ENCODE measurements at regions not wholly inside any gene's neighbourhood (a gene's known extent, or its start where the extent isn't known, plus 50 kb on each side); places are given as distances from the start of the nearest gene placed in this dataset.

DNA sequence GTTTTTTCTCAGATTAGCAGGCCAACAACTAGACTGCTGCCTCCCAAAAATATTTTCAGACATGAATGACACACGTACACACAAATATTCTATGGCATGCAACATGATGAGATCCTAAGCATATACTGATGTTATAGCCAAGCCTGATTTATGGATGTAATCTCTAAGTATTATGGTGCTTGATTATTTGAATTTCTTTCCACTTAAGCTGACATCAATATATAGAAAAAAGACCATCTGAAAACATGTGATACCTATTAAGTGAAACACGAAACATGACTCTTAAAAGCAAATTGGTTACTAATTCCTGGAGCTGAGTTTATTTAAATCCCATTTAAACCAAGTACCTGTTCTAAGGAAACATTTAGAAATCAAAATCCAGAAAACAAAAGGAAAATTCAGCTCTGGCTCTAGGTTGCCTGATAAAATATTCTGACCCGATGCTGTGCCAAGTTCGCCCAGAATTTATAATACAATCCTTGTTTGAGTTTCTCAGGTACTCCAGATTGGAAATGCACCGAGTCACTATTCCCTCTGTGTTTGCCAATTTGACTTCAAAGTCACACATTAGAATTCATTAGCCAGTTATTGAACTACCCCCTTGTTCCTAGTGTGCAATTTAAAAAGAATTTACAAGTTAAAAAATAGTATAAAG is 548.6 kb downstream of the CSNK1G3 start:
- DNase-seq (ENCODE audit: low spot score), result no peak

DNA sequence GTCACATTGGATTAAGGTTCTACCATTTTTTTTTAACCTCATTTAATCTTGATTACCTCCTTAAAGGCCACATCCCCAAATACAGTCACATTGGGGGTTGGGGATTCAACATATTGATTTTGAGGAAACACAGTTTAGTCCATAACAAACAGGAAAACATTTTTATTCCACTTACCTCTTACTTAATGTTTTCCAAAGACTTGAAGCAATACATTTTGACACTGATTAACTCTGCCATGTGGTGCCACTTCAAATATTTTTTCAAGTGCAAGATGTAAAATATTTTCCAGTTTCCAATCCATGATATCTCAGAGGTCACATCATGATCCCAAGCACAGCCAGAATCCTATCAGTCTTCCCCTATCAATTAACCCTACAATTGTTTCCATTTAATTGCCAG is 548.0 kb downstream of the CSNK1G3 start:
- DNase-seq (ENCODE audit: low spot score), result no peak

DNA sequence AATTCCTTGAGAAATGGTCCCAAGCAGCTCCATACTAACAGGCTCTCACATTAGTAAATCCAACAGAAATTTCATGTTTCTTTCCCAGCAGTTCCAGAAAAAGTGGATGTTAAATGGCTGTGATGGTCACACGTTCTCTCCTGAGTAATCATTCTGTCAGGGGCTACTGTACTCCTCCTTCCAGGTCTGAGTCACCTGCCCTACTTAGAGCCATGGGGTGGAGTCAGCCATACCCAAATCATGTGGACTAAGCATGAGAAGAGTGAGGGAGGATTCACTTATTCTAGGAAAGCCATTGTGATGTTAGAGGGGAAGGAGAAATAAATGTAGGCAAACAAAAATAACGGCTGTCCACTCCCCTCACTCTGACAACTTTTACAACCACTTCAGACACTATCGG is 547.2 kb downstream of the CSNK1G3 start:
- DNase-seq (ENCODE audit: low spot score), result no peak

DNA sequence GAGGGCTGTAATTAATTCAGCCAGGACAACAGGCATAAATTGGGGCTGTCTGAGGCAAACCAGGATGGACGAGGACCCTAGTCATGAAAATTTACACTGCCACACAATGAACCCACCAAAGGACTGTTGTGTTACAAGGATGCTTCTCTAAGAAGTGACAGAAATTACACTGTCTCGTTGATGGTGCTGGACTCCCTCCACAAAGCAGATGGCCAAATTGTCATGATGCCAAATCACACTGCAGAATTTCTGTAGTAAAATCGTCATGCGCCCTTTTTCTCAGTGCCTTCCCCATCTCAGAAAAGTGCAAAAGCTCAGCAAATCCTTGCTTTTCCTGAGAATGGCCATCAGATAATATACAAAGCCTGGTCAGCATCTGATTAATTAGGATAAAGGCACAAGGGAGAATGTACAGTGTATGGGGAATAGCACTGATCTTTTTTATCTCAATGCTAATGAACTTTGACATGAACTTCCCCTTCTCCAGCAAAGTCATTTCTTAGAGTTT is 545.8 kb downstream of the CSNK1G3 start:
- DNase-seq (ENCODE audit: low spot score), result no peak

DNA sequence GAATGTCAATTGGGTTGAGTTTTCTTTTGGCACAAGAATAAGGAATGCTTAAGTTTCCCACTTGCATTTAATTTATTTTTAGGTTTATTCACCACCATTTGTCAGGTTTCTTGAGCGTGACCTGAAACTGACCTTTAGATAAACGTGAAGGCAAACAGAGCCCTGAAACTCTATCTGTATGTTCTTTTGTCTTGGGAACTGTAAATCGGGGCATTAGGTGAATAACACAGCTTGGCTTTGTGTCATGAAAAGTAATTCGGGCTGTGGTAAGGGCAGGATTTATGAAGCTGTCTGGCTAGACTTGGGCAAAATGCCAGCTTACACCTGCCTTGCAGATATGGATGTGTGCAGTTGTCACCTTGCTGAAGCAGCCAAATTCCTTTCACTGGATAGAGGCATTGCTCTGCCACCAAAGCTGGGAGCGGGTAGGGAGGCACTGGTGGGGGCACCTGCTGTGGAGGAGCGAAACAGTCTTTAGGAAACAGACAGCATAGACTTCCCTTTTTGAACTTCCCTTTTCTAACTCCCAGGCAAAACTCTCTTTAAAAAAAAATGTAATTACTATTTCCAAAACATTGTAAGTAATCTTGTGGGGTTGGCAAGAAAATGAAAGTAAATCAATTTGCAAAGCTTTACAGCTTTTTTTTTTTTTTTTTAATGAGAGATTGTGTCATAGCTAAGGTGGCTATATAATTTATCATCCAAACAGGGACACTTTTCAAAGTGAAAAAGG is 545.2 kb downstream of the CSNK1G3 start:
- peak; percentile 58 for DNase-seq (ENCODE audit: low spot score)

DNA sequence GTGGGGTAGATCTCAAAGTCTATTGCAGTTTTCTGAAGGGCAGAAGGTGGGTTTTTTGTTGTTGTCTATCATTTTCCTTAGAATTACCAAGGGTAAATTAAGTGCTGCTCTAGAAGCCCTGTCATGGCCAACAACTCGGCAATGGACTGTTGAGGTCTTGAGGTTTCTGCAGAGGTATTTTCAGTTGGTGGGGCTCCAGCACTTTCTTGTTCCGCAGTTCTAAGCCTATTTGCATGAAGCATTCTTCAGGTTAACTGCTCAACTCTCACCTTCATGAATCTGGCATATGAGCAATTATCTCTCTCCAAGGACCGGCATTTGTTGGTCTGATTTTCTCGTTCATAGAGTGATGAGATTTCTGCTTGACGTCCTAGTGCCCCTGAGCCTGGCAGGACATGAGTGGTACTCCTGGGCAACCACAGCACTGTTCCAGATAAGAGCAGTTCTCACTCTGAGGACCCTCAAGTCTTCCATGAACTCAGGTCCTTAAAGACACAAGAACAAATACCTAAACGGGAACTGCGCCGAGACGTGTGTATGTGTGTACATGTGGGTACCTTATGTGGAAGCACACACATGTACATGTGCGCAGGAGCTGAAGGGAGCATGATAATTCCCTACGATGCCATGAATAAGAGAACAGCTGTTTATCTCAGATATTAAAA is 544.5 kb downstream of the CSNK1G3 start:
- peak; percentile 41 for DNase-seq (ENCODE audit: low spot score)

DNA sequence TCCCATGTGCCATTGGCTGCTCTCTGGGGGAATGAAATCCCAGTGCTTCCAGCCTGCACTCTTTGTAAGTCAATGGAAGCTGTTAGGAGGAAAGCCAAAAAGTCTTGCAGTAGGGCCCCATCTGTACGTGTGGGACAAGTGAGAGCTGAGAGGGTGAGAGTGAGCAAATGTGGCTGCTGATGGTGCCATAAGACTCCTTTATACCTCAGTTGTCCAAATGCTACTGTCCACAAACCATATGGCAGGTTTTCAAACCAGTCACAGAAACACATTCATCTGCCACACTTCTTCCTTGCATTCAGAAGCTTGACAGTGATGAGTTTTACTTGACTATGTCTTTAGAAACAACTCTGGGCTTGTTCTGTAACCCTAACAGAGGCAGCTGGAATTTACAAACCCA is 543.8 kb downstream of the CSNK1G3 start:
- DNase-seq (ENCODE audit: low spot score), result no peak

DNA sequence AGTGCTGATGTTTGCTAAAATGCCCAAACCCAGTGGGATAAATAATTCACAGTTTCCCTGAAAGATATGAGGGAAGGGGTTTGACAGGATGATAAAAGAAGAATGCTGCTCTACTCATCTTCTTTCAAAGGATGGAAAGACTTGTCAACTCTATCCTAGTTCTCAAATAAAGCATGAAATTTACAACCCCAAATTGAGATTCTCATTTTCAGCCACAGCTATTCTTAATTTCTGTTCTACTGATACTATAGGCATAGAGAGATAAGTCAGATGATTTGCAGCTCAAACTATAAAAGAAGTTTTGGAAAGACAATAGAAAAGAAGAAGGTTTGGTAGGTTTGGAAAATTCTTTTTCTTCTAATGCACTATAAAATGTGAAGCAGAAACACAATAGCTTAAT is 542.6 kb downstream of the CSNK1G3 start:
- no peak for DNase-seq (ENCODE audit: low spot score)

DNA sequence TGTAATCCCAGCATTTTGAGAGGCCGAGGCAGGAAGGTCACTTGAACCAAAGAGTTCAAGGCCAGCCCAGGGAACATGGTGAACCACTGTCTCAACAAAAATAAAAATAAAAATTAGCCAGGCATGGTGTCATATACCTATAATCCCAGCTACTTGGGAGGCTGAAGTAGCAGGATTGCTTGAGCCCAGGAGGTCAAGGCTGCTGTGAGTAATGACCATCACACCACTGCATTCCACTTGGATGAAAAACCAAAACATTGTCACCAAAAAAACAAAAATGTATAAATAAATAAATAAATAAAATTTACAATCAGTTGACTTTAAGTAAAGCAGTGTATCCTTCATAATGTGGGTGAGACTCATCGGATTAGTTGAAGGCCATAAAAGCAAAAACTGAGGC is 541.4 kb downstream of the CSNK1G3 start:
- no peak for DNase-seq (ENCODE audit: low spot score)

DNA sequence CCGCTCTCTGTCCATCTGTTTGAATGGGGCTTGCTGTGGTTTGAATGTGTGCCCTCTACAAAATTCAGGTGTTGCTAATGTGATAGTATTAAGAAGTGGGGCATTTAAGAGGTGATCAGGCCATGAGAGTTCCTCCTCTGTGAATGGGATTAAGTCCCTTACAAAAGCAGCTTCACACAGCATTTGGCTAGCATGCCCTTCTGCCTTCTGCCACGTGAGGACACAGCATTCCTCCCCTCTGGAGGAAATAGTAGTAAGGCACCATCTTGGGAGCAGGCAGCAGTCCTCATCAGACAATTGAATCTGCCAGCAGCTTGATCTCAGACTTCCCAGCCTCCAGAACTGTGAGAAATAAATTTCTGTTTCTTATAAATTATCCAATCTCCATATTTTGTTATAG is 540.2 kb downstream of the CSNK1G3 start:
- no peak for DNase-seq (ENCODE audit: low spot score)

DNA sequence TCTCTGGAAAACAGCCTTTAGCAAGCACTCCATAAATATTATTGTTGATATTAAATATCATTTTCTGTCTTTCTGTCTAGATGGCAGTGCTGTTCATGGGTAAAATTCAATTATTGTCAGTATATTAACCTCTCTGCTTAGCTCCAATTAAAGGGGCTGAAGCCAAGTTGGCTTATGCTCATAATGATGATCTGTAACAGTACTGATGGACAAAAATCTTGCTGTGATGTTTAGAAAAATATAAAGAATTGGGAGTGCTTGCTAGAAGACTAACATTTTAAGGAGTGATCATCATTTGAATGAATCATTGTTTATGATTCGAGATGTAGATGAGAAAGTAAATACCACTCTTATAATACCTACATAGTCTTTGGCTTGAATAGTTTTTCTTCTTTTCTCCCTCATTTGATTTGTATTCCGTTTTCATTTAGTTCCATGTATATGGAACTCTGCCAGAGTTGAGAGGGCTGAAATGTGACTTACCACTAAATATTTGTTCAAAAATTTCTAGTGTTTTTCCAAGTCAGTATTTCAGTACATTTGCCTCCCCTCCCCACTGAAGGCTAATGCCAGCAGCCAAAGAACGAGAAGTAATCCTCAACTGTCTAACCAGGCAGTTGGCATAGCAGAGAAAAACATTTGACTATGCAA is 538.3 kb downstream of the CSNK1G3 start:
- no peak for DNase-seq (ENCODE audit: low spot score)

DNA sequence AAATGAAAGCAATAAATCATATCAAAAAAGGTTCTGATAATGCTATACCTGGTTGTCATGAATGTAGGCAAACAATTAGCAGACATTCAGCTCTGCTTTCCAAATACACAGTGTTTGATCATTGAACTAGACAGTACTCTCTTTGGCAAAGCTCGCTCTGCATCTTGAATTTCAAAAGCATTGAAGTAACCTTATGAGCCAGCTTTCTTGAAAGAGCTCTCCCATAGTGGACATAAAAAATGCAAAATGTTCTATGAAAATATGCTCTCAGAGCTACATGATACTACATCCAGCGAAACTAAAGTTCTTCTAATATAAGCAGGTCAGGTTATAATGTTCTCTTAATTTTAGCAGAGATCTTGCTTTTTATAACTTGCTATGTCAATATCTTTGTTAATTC is 533.4 kb downstream of the CSNK1G3 start:
- DNase-seq (ENCODE audit: low spot score), result no peak

DNA sequence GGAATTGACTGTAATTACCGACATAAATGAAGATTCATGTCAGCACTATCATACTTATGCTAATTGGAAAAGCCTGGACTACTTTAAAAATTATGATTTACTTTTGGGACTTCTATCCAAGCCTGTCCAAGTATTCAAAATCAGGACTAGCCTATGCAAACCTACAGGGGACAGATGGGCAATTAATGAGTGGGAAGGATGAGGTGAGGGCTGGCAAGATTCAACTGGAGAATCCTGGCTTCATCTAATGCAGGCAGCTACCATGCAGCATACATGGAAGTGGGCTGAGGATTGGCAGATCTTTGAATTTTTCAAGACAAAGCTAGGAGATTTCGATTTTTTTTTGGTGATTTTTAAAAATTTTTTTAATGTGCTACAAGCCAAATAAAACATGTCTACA is 532.6 kb downstream of the CSNK1G3 start:
- DNase-seq (ENCODE audit: low spot score), result no peak

DNA sequence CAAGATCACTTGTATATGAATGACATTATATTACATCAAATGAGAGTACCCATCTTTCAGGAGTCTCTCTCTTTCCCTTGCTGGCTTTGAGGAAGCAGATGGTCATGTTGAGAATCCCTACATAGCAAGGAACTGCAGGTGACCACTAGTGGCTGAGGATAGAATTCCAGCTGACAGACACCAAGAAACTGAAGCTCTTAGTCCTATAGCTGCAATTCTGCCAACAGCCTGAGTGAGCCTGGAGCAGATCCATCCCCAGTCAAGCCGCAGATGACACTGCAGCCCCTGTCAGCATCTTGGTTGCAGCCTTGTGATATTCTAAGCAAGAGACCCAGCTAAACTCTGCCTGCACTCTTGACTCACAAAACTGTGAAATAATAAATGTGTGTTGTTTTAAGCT is 531.5 kb downstream of the CSNK1G3 start:
- DNase-seq (ENCODE audit: low spot score), result no peak

DNA sequence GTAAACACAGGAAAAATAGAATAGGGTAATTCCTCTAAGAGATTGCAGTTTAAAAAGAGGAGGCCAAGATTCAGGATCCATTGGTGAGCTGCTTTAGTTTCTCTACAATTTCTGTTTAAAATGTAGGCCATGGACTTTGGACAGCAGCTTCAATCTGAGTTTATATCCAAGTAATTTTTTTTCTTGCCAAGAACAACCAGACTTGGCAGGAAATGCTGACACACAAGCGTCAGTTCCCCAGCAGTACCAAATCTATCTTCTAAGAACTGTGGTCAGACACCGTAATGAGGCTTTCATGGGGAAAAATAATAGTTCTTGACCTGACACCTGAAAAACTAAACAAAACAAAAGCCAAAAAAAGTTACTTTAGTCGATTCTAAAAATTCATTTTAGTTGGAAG is 528.8 kb downstream of the CSNK1G3 start:
- DNase-seq (ENCODE audit: low spot score), result no peak

DNA sequence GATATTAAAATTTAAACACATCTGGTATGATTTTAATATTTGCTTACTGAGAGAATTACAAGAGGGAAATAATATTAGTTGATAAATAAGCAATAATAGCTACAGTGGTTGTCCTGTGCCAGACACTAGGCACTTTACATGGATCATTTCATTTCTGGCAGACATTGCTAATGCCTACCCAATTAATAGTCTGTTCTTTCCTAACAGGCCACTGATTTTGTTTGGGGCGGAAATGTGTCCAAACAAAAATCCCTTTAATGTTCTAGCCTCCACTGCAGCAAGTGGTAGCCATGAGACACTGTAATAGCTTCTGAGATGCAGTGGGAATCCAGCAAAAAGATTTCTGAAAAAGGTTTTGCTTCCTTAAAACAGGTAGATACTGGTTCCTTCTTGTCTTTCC is 527.4 kb downstream of the CSNK1G3 start:
- no peak for DNase-seq (ENCODE audit: low spot score)

DNA sequence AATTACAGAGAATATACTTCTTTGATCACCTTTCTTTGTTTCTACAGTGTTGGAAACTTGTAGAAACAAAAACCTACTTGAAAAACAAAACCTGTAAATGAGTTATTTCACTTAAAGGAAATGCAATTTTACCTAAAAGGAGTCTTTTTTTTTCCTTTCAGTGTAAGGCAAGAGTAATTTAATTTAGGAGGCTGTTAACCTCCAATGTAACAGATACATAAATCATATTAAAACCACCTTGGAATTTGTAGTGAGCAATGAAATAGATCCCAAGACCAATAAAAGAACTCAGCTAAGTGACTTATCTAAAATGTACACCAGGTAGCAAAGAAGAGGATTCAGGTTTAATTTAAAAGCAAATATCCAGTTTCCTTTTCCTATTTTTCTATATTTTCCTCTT is 524.8 kb downstream of the CSNK1G3 start:
- no peak for DNase-seq (ENCODE audit: low spot score)

DNA sequence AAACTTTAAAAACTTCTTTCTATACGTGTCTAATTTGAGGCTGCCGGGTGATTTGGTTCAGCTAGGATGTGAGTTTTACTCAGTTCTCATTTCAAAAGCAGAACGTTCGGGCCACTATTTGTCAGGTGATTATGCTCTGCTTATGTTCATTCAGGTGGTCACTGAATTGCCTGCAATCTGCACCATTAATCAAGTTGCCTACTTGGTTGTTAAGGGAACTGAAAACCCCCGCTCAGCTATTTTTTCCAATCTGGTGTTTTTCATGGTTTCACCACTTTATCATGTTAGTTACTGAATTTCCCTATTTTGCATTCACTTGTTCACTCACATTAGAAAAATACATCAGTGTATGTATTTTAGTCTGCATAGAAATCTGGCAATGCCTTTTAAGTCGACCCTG is 523.0 kb downstream of the CSNK1G3 start:
- DNase-seq (ENCODE audit: low spot score), result peak; percentile 66

DNA sequence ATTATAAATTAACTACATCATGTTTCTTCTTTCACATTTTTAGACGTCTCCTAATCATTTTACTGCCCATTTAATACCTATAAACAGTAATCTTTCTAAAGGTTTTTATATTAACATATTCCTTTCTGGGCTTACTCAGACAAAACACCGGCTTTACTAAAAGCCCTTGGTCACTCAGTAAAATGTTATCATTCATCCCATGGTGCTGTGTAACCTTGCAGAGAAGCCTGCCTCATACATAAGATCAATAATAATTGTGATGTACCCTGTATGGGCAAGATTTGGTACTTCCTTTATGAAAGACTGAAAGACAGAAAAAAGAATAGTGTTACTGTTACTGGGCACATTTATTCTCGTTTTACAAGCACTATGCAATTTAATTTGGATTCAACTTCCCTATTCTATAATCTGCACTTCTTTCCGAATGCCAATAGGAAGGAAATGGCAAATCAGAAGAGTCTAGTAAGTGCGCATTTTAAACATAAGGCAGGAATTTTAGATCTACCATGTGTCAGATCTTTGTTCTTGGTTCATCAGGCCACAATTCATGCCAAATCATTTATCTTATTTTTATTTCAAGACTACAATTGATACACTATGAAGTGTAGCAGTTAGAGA is 522.2 kb downstream of the CSNK1G3 start:
- DNase-seq (ENCODE audit: low spot score), result no peak

DNA sequence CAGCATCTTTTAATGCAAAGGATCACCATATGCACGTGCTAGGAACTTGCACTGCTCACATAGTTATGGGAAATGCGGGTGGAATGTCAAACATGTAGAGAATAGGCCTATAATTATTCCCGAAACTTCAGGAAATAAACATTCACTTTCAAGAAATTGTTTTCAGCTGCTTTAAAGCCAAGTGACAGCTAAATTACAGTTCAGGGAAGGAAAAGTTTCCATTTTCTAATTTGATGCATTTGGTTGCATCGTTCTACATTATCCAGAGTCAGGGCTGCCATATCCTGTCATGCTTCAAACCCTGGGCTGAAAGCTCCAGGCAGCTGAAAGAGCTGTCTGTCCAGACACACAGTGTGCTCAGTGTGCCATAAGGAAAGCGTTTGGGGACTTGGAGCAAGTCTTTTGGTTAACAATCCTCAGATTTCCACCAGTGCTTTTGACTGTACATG is 518.1 kb downstream of the CSNK1G3 start:
- no peak for DNase-seq (ENCODE audit: low spot score)

DNA sequence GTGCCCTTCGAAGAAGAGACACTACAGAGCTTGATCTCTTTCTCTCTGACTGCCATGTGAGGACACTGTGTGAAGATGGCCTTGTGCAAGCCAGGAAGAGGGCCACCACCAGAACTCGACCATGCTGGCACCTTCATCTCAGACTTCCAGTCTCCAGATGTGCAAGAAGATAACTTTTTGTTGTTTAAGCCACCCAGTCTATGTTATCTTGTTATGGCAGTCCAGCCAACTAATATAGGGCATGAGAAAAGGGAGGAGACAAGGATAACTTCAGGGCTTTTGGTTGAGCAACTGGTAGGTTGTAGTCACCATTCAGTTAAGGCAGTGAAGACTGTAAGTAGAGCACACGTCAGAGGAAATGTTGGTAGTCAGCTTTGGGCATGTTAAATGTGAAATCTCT is 515.5 kb downstream of the CSNK1G3 start:
- no peak for DNase-seq (ENCODE audit: low spot score)

DNA sequence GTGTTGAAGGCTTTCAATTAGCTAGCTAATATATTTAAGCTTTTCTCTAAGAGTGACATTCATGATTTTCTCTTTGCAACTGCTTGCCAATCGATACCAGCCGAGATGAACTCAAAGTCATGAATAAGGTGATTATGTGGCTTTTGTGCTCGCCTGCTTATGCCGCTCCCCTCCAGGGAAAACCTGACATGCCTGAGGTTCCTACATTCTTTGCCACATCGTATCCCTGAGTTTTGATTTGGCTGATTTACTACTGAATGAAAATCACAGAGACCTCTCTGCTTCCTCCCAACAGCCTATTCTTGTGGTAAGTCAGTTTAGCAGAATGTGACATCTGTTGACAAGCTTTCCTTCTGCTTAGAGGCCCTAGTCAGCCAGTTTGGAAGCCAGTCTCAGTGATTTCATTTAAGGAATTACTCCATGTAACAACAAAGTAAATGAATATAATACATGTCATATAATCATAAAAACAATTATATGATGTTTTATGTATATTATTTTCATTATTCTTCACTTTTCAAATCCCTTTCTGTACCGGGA is 513.4 kb downstream of the CSNK1G3 start:
- no peak for DNase-seq (ENCODE audit: low spot score)

All from germinal center (tissue), 1 donor.